HFF-Myc (cell line): ENCODE measurements at regions not wholly inside any gene's neighbourhood (a gene's known extent, or its start where the extent isn't known, plus 50 kb on each side); places are given as distances from the start of the nearest gene placed in this dataset.

ENCODE experiments used
- DNase-seq: peaks from one replicate; pipeline ENCODE4 v3.0.0-alpha.2; 2011; ENCODE audit warnings: low read depth; ENCODE audit errors: extremely low read depth
- H3K4me3 ChIP-seq: replicated peaks from 2 replicates; pipeline ENCODE4 v1.5.1; 2011; ENCODE audit warnings: low read depth, mild to moderate bottlenecking, control low read depth, low read length
- CTCF ChIP-seq: IDR thresholded peaks from 2 replicates; pipeline ENCODE4 v1.5.1; 2012; ENCODE audit warnings: mild to moderate bottlenecking, low read depth, low read length, control low read depth; ENCODE audit errors: missing control alignments

DNA sequence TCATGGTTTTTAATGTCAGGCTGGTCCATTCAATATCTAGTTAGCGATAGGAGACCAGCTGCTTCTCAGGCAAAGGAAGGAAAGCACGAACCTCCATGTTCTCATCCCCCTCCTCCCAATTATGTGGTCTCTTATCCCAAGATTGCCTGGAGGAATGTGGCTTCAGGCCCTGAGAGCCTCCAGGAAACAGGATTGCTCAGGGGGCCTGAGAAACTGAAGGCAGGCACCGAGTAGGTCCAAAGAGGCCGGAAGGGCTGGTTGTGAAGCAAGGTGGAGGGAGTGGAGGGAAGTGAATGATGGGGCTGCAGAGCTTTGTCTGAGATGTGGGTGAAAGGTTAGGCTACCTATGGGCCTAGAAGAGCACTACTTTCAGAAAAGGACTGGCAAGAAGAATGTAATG is 188.2 kb upstream of the DDHD1 start:
- DNase-seq = no peak
- no peak overlapping the region for H3K4me3 ChIP-seq
- TF ChIP-seq CTCF = no peak

DNA sequence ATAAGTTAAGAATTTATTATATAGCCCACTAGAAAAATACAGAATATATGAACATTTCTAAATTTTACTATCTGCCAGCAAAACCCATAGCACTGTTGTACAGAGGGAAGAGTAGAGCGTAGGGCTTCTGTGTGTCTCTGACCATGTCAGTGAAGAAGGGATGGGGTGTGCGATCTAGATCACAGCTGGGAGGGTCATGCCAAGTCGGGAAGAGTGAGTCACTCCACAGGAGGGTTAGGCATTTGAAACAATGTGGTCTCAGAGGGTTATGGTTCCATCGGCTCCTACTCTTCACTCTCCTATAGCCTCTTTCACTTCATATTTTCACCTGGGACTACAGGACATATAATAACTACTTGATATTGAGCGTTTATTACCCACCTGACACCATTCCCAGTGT is 185.1 kb upstream of the DDHD1 start:
- no peak overlapping the region for H3K4me3 ChIP-seq
- no peak for TF ChIP-seq CTCF
- DNase-seq = no peak

- DNase-seq = no peak
- TF ChIP-seq CTCF = no peak
- H3K4me3 ChIP-seq = no peak overlapping the region
Observed at GRCh38 chr14:53336729-53337128, 183.6 kb upstream of the DDHD1 start.

- no peak for DNase-seq
- TF ChIP-seq CTCF = no peak
- H3K4me3 ChIP-seq = no peak overlapping the region
Observed at GRCh38 chr14:53333809-53334208, 180.7 kb upstream of the DDHD1 start.

DNA sequence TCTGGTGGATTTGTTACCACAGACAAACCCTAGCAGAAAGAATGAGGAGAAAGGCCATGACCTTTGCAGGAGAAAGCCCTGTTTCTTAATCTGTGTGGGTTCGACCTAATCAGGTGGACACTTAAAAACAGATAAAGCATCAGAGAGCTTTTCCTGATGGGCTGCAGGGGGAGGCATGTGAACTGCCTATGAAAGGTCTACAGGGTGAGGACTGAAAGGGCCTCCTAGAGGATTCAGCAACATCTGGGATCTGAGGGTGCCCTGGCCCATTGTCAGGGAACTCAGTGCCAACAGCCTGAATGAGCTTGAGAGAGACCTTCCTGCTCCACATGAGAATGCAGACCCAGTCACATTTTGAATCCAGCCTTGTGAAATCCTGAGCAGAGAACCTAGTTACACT is 178.8 kb upstream of the DDHD1 start:
- no peak overlapping the region for H3K4me3 ChIP-seq
- DNase-seq = no peak
- no peak for TF ChIP-seq CTCF

- DNase-seq = no peak
- no peak for TF ChIP-seq CTCF
Observed at GRCh38 chr14:53331247-53331646, 178.1 kb upstream of the DDHD1 start.

GRCh38 chr14:53330441-53330840 is 177.3 kb upstream of the DDHD1 start:
- no peak for TF ChIP-seq CTCF
- no peak overlapping the region for H3K4me3 ChIP-seq
- DNase-seq = no peak

More at GRCh38 chr14:53331247-53331646, 178.1 kb upstream of the DDHD1 start:
- H3K4me3 ChIP-seq = no peak overlapping the region
